ENCODE measurements at regions not wholly inside any gene's neighbourhood (a gene's known extent, or its start where the extent isn't known, plus 50 kb on each side); places are given as distances from the start of the nearest gene placed in this dataset.

GRCh38 chr12:73656375-73656774 is 881.3 kb upstream of the ATXN7L3B start:
- 57% methylated on average over 5 of the region's 5 CpGs for WGBS
- Histone ChIP-seq H3K27ac (ENCODE audit: low read depth in 1 of 2, low read length in 2 of 2) (no peak overlapping the region), H3K36me3 (ENCODE audit: control insufficient read depth in 4 of 4, insufficient read depth in 3 of 4, low read depth in 1 of 4, low read length in 3 of 4) (no peaks in the 10 kb centered on the region), H3K4me1 (ENCODE audit: control insufficient read depth in 4 of 4, insufficient read depth in 4 of 4, low read length in 3 of 4) (no peaks in the 10 kb centered on the region), H3K27me3 (ENCODE audit: control insufficient read depth in 4 of 4, insufficient read depth in 4 of 4, low read length in 3 of 4) (no peaks in the 10 kb centered on the region), H3K9ac (ENCODE audit: low read depth in 1 of 2, low read length in 2 of 2) (no peak overlapping the region), H3K4me3 (ENCODE audit: low read depth in 1 of 3, low read length in 3 of 3) (no peak overlapping the region), H3K9me3 (ENCODE audit: control insufficient read depth in 4 of 4, low read length in 3 of 4) (peaks cover 4 to 8% (median 6%) of the 10 kb centered on the region in 4 donors)
- no peak for TF ChIP-seq ATF3 (IDR thresholded peaks at IDR 0.05)
- no peak for TF ChIP-seq EGR1 (IDR thresholded peaks at IDR 0.05; ENCODE audit: low read depth in 2 of 2)
- no peak for TF ChIP-seq NR2F2 (IDR thresholded peaks at IDR 0.05)
- TF ChIP-seq RAD21 (IDR thresholded peaks at IDR 0.05) = peak; percentile 72 to 74
- TF ChIP-seq, protein P1, sequence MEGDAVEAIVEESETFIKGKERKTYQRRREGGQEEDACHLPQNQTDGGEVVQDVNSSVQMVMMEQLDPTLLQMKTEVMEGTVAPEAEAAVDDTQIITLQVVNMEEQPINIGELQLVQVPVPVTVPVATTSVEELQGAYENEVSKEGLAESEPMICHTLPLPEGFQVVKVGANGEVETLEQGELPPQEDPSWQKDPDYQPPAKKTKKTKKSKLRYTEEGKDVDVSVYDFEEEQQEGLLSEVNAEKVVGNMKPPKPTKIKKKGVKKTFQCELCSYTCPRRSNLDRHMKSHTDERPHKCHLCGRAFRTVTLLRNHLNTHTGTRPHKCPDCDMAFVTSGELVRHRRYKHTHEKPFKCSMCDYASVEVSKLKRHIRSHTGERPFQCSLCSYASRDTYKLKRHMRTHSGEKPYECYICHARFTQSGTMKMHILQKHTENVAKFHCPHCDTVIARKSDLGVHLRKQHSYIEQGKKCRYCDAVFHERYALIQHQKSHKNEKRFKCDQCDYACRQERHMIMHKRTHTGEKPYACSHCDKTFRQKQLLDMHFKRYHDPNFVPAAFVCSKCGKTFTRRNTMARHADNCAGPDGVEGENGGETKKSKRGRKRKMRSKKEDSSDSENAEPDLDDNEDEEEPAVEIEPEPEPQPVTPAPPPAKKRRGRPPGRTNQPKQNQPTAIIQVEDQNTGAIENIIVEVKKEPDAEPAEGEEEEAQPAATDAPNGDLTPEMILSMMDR (IDR thresholded peaks at IDR 0.05; ENCODE audit: low read depth, low read length, missing input control) = peak; percentile 43
- no peak for DNase-seq (ENCODE audit: low spot score)

GRCh38 chr12:73659802-73660201 is 877.8 kb upstream of the ATXN7L3B start:
- Histone ChIP-seq H3K36me3 (ENCODE audit: control insufficient read depth in 4 of 4, insufficient read depth in 3 of 4, low read depth in 1 of 4, low read length in 3 of 4) (no peaks in the 10 kb centered on the region), H3K4me3 (ENCODE audit: low read depth in 1 of 3, low read length in 3 of 3) (no peak overlapping the region), H3K4me1 (ENCODE audit: control insufficient read depth in 4 of 4, insufficient read depth in 4 of 4, low read length in 3 of 4) (no peaks in the 10 kb centered on the region), H3K27me3 (ENCODE audit: control insufficient read depth in 4 of 4, insufficient read depth in 4 of 4, low read length in 3 of 4) (no peaks in the 10 kb centered on the region), H3K9ac (ENCODE audit: low read depth in 1 of 2, low read length in 2 of 2) (no peak overlapping the region), H3K9me3 (ENCODE audit: control insufficient read depth in 4 of 4, low read length in 3 of 4) (no peaks in the 10 kb centered on the region), H3K27ac (ENCODE audit: low read depth in 1 of 2, low read length in 2 of 2) (no peak overlapping the region)
- WGBS = 94% methylated on average over 1 of the region's 1 CpG
- no peak for DNase-seq (ENCODE audit: low spot score)
- TF ChIP-seq, protein P2, sequence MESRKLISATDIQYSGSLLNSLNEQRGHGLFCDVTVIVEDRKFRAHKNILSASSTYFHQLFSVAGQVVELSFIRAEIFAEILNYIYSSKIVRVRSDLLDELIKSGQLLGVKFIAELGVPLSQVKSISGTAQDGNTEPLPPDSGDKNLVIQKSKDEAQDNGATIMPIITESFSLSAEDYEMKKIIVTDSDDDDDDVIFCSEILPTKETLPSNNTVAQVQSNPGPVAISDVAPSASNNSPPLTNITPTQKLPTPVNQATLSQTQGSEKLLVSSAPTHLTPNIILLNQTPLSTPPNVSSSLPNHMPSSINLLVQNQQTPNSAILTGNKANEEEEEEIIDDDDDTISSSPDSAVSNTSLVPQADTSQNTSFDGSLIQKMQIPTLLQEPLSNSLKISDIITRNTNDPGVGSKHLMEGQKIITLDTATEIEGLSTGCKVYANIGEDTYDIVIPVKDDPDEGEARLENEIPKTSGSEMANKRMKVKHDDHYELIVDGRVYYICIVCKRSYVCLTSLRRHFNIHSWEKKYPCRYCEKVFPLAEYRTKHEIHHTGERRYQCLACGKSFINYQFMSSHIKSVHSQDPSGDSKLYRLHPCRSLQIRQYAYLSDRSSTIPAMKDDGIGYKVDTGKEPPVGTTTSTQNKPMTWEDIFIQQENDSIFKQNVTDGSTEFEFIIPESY (IDR thresholded peaks at IDR 0.05) = no peak
- no peak for TF ChIP-seq YY1 (IDR thresholded peaks at IDR 0.05)
- TF ChIP-seq RAD21 (IDR thresholded peaks at IDR 0.05) = no peak
- TF ChIP-seq NR2F2 (IDR thresholded peaks at IDR 0.05) = no peak
- TF ChIP-seq HNF4A (conservative IDR thresholded peaks at IDR 0.05) = no peak
- no peak for TF ChIP-seq RXRA (IDR thresholded peaks at IDR 0.05)
- TF ChIP-seq SP1 (IDR thresholded peaks at IDR 0.05) = no peak
- TF ChIP-seq JUND (IDR thresholded peaks at IDR 0.05) = no peak
- TF ChIP-seq, protein P1 (IDR thresholded peaks at IDR 0.05; ENCODE audit: low read depth, low read length, missing input control) = no peak

- 95% methylated on average over 16 of the region's 16 CpGs for WGBS
- no peak overlapping the region for H3K9ac ChIP-seq (ENCODE audit: low read depth in 1 of 2, low read length in 2 of 2)
- TF ChIP-seq EGR1 (IDR thresholded peaks at IDR 0.05; ENCODE audit: low read depth in 2 of 2) (no peak), GABPA (IDR thresholded peaks at IDR 0.05 in 1 of 2, conservative IDR thresholded peaks at IDR 0.05 in 1 of 2) (no peak), RAD21 (IDR thresholded peaks at IDR 0.05) (no peak), HNF4G (IDR thresholded peaks at IDR 0.05) (no peak), JUND (IDR thresholded peaks at IDR 0.05) (no peak), SP1 (IDR thresholded peaks at IDR 0.05) (no peak), FOXA1 (IDR thresholded peaks at IDR 0.05) (no peak), RXRA (IDR thresholded peaks at IDR 0.05) (no peak), YY1 (IDR thresholded peaks at IDR 0.05) (no peak), FOXA2 (IDR thresholded peaks at IDR 0.05) (no peak), ATF3 (IDR thresholded peaks at IDR 0.05) (no peak), TAF1 (conservative IDR thresholded peaks at IDR 0.05) (no peak)
- TF ChIP-seq, protein P2 (IDR thresholded peaks at IDR 0.05) = no peak
- TF ChIP-seq, protein P3, sequence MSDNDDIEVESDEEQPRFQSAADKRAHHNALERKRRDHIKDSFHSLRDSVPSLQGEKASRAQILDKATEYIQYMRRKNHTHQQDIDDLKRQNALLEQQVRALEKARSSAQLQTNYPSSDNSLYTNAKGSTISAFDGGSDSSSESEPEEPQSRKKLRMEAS (IDR thresholded peaks at IDR 0.05) = no peak
Measured at GRCh38 chr12:73665193-73665592, 872.4 kb upstream of the ATXN7L3B start.

More at GRCh38 chr12:73665193-73665592, 872.4 kb upstream of the ATXN7L3B start:
- no peak for DNase-seq (ENCODE audit: low spot score)
- Histone ChIP-seq H3K36me3 (ENCODE audit: control insufficient read depth in 4 of 4, insufficient read depth in 3 of 4, low read depth in 1 of 4, low read length in 3 of 4) (no peaks in the 10 kb centered on the region), H3K4me3 (ENCODE audit: low read depth in 1 of 3, low read length in 3 of 3) (no peak overlapping the region), H3K27ac (ENCODE audit: low read depth in 1 of 2, low read length in 2 of 2) (no peak overlapping the region), H3K9me3 (ENCODE audit: control insufficient read depth in 4 of 4, low read length in 3 of 4) (no peaks in the 10 kb centered on the region), H3K27me3 (ENCODE audit: control insufficient read depth in 4 of 4, insufficient read depth in 4 of 4, low read length in 3 of 4) (no peaks in the 10 kb centered on the region), H3K4me1 (ENCODE audit: control insufficient read depth in 4 of 4, insufficient read depth in 4 of 4, low read length in 3 of 4) (no peaks in the 10 kb centered on the region)
